RWPE1 (cell line): ENCODE measurements at regions not wholly inside any gene's neighbourhood (a gene's known extent, or its start where the extent isn't known, plus 50 kb on each side); places are given as distances from the start of the nearest gene placed in this dataset.

ENCODE experiments used
- CTCF ChIA-PET: fragments of 350-600 bp; sonication (Branson Sonifier 250); formaldehyde crosslinking; extraction: SDS; loops from one replicate; lab custom pipeline; 2021; lab: Yijun Ruan, JAX
- POLR2A ChIA-PET: fragments of 400-600 bp; formaldehyde crosslinking; extraction: SDS; loops from one replicate; lab custom pipeline; 2020; ENCODE audit warnings: antibody characterized with exemption; ENCODE audit not compliant: low non-redundant PET; lab: Yijun Ruan, JAX
- DNase-seq: peaks from one replicate; pipeline ENCODE4 v3.0.0; 2012; ENCODE audit warnings: low spot score
- H3K27ac ChIP-seq: fragments of 450-650 bp; 2 replicates; pipeline ENCODE4 v1.5.1; 2017
- CTCF ChIP-seq: fragments of 450-650 bp; conservative IDR thresholded peaks from 2 replicates; pipeline ENCODE4 v1.5.1; 2017; ENCODE audit warnings: low read depth, mild to moderate bottlenecking

- no peak overlapping the region for H3K27ac ChIP-seq
- CTCF ChIA-PET, result no interaction called here
- DNase-seq, result no peak
- POLR2A ChIA-PET, result no interaction called here
- TF ChIP-seq CTCF, result no peak
Measured at GRCh38 chr4:163911891-163912290, 417.4 kb downstream of the TMA16 start.

GRCh38 chr4:163913571-163913970 lies 419.1 kb downstream of the TMA16 start:
- CTCF ChIA-PET, result no interaction called here

GRCh38 chr4:163915896-163916295 lies 421.4 kb downstream of the TMA16 start:
- TF ChIP-seq CTCF, result no peak
- POLR2A ChIA-PET, result no interaction called here
- CTCF ChIA-PET, result no interaction called here
- H3K27ac ChIP-seq, result no peak overlapping the region
- DNase-seq, result no peak

More at GRCh38 chr4:163913571-163913970, 419.1 kb downstream of the TMA16 start:
- no peak for DNase-seq
- H3K27ac ChIP-seq, result no peak overlapping the region
- POLR2A ChIA-PET, result no interaction called here
- TF ChIP-seq CTCF, result no peak

- no peak for TF ChIP-seq CTCF
- no peak overlapping the region for H3K27ac ChIP-seq
- no peak for DNase-seq
- POLR2A ChIA-PET, result no interaction called here
- CTCF ChIA-PET, result interaction anchor here (1.3 kb wide), 1 partner anchor 11 kb away, joined by 4 read pairs; no protein-coding TSS in a partner anchor
Measured at GRCh38 chr4:163920426-163920825, 425.9 kb downstream of the TMA16 start.

- no peak for DNase-seq
- no peak for TF ChIP-seq CTCF
- ChIA-PET CTCF (no interaction called here), POLR2A (no interaction called here)
- H3K27ac ChIP-seq, result no peak overlapping the region
Measured at GRCh38 chr4:163922302-163922701, 427.8 kb downstream of the TMA16 start.

GRCh38 chr4:163923092-163923491 lies 428.6 kb downstream of the TMA16 start:
- H3K27ac ChIP-seq, result no peak overlapping the region
- CTCF ChIA-PET, result no interaction called here
- POLR2A ChIA-PET, result no interaction called here
- TF ChIP-seq CTCF, result no peak
- DNase-seq, result no peak

- H3K27ac ChIP-seq, result no peak overlapping the region
- no peak for TF ChIP-seq CTCF
- POLR2A ChIA-PET, result no interaction called here
- DNase-seq, result no peak
- CTCF ChIA-PET, result no interaction called here
Measured at GRCh38 chr4:163930086-163930485, 435.6 kb downstream of the TMA16 start.
